ENCODE measurements at regions not wholly inside any gene's neighbourhood (a gene's known extent, or its start where the extent isn't known, plus 50 kb on each side); places are given as distances from the start of the nearest gene placed in this dataset.

DNA sequence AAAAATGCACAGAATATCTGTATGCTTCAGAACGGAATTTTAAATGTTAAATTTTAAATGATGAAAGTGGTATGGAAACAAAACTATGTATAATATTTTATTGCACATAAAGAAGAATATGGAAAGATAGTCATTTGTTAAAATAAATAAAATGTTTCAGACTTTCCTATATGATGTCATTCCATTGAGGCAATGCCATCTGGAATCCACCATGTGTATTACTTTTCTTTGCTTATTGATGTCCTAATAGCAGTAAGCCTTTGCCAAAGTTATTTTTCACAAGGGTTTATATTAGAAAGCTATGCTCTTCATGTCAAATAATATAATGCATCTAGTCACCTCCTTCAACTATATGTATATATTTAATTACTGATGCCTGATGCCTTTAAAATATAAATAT is 601.6 kb upstream of the PKDCC start:
- TF ChIP-seq, protein P1, sequence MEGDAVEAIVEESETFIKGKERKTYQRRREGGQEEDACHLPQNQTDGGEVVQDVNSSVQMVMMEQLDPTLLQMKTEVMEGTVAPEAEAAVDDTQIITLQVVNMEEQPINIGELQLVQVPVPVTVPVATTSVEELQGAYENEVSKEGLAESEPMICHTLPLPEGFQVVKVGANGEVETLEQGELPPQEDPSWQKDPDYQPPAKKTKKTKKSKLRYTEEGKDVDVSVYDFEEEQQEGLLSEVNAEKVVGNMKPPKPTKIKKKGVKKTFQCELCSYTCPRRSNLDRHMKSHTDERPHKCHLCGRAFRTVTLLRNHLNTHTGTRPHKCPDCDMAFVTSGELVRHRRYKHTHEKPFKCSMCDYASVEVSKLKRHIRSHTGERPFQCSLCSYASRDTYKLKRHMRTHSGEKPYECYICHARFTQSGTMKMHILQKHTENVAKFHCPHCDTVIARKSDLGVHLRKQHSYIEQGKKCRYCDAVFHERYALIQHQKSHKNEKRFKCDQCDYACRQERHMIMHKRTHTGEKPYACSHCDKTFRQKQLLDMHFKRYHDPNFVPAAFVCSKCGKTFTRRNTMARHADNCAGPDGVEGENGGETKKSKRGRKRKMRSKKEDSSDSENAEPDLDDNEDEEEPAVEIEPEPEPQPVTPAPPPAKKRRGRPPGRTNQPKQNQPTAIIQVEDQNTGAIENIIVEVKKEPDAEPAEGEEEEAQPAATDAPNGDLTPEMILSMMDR (IDR thresholded peaks at IDR 0.05): no peak
- TF ChIP-seq POLR2A (IDR thresholded peaks at IDR 0.05): no peak
